ENCODE measurements at regions not wholly inside any gene's neighbourhood (a gene's known extent, or its start where the extent isn't known, plus 50 kb on each side); places are given as distances from the start of the nearest gene placed in this dataset.

DNA sequence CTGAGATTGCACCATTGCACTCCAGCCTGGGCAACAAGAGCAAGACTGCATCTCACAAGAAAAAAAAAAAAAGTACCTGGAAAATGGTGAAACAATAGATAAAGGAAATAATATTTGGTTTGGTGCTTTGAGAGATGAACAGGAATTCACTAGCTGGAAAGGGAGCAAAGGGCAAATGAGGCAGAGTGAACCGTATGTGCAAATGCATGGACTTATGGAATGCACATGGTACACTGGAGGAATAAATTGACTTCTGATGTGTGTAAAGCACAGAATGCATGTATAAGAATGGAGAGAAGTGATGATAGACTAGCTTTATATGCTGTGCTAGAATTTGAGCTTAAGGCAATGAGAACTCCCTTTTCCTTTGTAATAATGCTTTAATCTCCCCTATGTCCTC is 413.3 kb downstream of the SPRY1 start:
- TF ChIP-seq, protein P1, sequence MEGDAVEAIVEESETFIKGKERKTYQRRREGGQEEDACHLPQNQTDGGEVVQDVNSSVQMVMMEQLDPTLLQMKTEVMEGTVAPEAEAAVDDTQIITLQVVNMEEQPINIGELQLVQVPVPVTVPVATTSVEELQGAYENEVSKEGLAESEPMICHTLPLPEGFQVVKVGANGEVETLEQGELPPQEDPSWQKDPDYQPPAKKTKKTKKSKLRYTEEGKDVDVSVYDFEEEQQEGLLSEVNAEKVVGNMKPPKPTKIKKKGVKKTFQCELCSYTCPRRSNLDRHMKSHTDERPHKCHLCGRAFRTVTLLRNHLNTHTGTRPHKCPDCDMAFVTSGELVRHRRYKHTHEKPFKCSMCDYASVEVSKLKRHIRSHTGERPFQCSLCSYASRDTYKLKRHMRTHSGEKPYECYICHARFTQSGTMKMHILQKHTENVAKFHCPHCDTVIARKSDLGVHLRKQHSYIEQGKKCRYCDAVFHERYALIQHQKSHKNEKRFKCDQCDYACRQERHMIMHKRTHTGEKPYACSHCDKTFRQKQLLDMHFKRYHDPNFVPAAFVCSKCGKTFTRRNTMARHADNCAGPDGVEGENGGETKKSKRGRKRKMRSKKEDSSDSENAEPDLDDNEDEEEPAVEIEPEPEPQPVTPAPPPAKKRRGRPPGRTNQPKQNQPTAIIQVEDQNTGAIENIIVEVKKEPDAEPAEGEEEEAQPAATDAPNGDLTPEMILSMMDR (optimal IDR thresholded peaks at IDR 0.05 in 1 of 3, IDR thresholded peaks at IDR 0.05 in 1 of 3, conservative IDR thresholded peaks at IDR 0.05 in 1 of 3; ENCODE audit: extremely low read depth in 1 of 3, insufficient read depth in 2 of 3, low read length in 3 of 3), result no peak
- no peak for TF ChIP-seq EZH2 (IDR thresholded peaks at IDR 0.05; ENCODE audit: low read length)
